ENCODE measurements at regions not wholly inside any gene's neighbourhood (a gene's known extent, or its start where the extent isn't known, plus 50 kb on each side); places are given as distances from the start of the nearest gene placed in this dataset.

DNA sequence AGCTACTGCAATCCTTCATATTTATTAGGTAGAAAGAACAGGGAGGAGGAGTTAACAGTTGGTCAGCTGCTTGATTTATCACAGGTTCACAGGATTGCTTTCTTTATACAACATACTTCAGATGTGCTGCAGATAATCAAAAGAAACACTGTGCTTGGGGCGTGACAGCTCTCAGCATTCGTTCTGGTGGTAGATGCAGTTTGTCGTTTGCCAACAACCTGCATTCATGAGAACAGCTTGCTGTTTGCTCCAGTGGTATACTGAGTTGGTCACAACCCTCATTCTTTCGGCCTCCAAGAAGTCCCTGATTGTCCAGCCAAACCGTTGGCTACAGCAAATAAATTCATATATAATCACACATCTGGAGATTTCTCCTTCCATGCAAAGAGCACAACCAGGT lies 120.5 kb downstream of the ZNF280B start:
- H3K4me3 ChIP-seq (ENCODE audit: low read depth, low read length): no peak overlapping the region
- no peak for DNase-seq (ENCODE audit: low read depth, low spot score)
- in situ Hi-C loops (cut with HindIII; ENCODE audit: low sequenced_read_pairs): no loop called here
- TF ChIP-seq, protein P1, sequence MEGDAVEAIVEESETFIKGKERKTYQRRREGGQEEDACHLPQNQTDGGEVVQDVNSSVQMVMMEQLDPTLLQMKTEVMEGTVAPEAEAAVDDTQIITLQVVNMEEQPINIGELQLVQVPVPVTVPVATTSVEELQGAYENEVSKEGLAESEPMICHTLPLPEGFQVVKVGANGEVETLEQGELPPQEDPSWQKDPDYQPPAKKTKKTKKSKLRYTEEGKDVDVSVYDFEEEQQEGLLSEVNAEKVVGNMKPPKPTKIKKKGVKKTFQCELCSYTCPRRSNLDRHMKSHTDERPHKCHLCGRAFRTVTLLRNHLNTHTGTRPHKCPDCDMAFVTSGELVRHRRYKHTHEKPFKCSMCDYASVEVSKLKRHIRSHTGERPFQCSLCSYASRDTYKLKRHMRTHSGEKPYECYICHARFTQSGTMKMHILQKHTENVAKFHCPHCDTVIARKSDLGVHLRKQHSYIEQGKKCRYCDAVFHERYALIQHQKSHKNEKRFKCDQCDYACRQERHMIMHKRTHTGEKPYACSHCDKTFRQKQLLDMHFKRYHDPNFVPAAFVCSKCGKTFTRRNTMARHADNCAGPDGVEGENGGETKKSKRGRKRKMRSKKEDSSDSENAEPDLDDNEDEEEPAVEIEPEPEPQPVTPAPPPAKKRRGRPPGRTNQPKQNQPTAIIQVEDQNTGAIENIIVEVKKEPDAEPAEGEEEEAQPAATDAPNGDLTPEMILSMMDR (IDR thresholded peaks at IDR 0.05; ENCODE audit: low read depth, low read length): no peak

- DNase-seq (ENCODE audit: low read depth, low spot score): no peak
- in situ Hi-C loops (cut with HindIII; ENCODE audit: low sequenced_read_pairs): no loop called here
- TF ChIP-seq, protein P1 (IDR thresholded peaks at IDR 0.05; ENCODE audit: low read depth, low read length): no peak
- no peak overlapping the region for H3K4me3 ChIP-seq (ENCODE audit: low read depth, low read length)
These were observed 120.0 kb downstream of the ZNF280B start for GRCh38 chr22:22388494-22388893.

GRCh38 chr22:22389467-22389866 lies 119.1 kb downstream of the ZNF280B start:
- TF ChIP-seq, protein P1 (IDR thresholded peaks at IDR 0.05; ENCODE audit: low read depth, low read length): no peak

GRCh38 chr22:22390989-22391388 lies 117.6 kb downstream of the ZNF280B start:
- H3K4me3 ChIP-seq (ENCODE audit: low read depth, low read length): no peak overlapping the region
- TF ChIP-seq, protein P1 (IDR thresholded peaks at IDR 0.05; ENCODE audit: low read depth, low read length): no peak
- in situ Hi-C loops (cut with HindIII; ENCODE audit: low sequenced_read_pairs): no loop called here
- no peak for DNase-seq (ENCODE audit: low read depth, low spot score)

More at GRCh38 chr22:22389467-22389866, 119.1 kb downstream of the ZNF280B start:
- no peak for DNase-seq (ENCODE audit: low read depth, low spot score)
- in situ Hi-C loops (cut with HindIII; ENCODE audit: low sequenced_read_pairs): no loop called here
- H3K4me3 ChIP-seq (ENCODE audit: low read depth, low read length): no peak overlapping the region

DNA sequence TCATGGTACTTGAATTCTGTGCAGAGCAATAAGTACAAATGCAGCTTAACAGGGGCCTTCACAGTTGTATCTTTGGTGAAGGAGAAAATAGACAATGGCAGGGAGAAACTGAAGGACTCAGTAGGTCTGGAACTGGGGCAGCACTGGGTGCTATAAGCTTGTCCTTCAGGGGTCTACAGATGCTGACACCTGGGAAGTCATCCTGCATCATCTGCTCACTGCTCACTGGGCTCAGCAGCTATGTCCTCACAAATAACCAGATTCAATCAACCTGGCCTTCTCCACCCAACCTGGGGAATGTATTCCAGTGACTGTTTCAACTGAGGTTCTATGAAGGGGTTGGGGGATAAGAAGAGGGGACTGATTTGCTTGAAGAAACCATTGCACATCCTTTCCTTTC lies 117.0 kb downstream of the ZNF280B start:
- H3K4me3 ChIP-seq (ENCODE audit: low read depth, low read length): no peak overlapping the region
- TF ChIP-seq, protein P1 (IDR thresholded peaks at IDR 0.05; ENCODE audit: low read depth, low read length): no peak
- in situ Hi-C loops (cut with HindIII; ENCODE audit: low sequenced_read_pairs): no loop called here
- no peak for DNase-seq (ENCODE audit: low read depth, low spot score)

- in situ Hi-C loops (cut with HindIII; ENCODE audit: low sequenced_read_pairs): no loop called here
- DNase-seq (ENCODE audit: low read depth, low spot score): no peak
- TF ChIP-seq, protein P1 (IDR thresholded peaks at IDR 0.05; ENCODE audit: low read depth, low read length): no peak
These were observed 116.4 kb downstream of the ZNF280B start for GRCh38 chr22:22392131-22392530.

DNA sequence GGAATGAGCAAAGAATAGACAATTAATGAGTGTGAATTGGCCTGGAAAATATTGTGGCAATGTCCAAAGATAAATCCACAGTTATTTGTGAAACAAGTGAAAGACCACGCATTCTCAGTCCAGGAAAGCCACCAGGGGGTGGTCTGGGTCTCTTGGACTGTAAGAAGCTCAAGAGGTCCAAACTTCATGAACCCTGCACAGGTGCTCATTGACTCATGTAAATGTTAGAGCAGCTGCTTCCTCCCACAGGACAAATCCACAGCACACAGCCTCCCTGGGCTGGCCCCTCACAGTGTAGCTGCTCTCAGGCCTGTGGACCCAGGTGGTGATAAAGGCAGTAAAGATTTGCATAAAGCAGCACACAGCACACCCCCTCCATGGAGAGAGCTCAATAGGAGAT lies 114.0 kb downstream of the ZNF280B start:
- no peak for DNase-seq (ENCODE audit: low read depth, low spot score)
- in situ Hi-C loops (cut with HindIII; ENCODE audit: low sequenced_read_pairs): no loop called here
- no peak overlapping the region for H3K4me3 ChIP-seq (ENCODE audit: low read depth, low read length)
- TF ChIP-seq, protein P1 (IDR thresholded peaks at IDR 0.05; ENCODE audit: low read depth, low read length): no peak

More at GRCh38 chr22:22392131-22392530, 116.4 kb downstream of the ZNF280B start:
- H3K4me3 ChIP-seq (ENCODE audit: low read depth, low read length): no peak overlapping the region
